ENCODE measurements at regions not wholly inside any gene's neighbourhood (a gene's known extent, or its start where the extent isn't known, plus 50 kb on each side); places are given as distances from the start of the nearest gene placed in this dataset.

- DNase-seq = no peak
These were observed 387.4 kb upstream of the PTBP2 start for GRCh38 chr1:96334236-96334557.

DNA sequence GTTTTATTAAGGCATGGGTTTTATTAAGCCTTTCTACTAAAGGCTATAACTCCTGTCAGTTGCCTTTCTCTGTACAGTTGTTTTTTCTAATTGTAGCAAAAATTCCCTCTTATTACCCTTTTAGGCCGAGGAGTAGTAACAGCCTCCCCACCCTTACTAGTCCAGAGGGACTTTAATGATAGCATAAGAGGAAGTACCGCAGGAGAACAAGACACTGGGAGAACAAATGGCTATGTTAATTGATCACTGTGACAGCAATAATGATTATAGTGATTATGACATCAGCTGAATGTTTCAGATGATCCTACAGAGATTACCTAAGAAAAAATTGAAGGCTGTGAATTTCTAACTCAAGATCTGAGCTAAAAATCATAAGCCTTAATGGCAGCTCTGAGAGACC, 383.0 kb upstream of the PTBP2 start:
- no peak for DNase-seq

DNA sequence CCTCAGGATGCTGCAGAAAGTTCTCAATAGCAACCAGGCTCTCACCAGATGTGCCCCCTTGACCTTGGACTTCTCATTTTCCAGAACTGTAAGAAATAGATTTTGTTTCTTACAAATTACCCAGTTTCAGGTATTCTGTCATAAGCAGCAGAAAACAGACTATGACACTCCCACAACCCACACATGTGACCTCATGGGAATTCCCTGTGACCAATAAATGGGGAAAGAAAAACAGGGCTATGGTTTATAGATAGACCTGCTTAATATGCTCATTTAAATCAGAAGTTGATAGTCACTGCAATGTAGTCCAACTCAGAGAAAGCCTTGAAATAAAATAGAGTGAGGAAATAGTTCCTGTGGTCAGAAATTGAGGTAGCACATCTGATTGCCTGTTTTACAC, 380.9 kb upstream of the PTBP2 start:
- DNase-seq = no peak

DNA sequence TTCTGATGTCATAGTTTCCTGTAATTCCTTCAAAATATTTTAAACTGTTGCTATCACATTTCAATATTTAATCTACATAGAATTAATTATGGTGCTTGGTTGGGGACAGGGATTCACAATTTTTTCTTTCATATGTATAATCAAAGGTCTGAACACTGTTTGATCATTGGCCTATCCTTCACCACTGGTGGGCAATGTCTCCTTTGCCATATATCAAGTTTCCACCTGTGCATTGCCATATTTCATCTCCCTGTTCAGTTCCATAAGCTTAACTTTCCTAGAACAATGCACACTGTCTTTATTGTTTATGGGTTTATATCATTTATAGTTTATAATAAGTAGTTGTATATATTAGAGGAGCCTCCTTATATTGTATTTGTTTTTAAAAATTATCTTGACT, 374.9 kb upstream of the PTBP2 start:
- DNase-seq = no peak

DNA sequence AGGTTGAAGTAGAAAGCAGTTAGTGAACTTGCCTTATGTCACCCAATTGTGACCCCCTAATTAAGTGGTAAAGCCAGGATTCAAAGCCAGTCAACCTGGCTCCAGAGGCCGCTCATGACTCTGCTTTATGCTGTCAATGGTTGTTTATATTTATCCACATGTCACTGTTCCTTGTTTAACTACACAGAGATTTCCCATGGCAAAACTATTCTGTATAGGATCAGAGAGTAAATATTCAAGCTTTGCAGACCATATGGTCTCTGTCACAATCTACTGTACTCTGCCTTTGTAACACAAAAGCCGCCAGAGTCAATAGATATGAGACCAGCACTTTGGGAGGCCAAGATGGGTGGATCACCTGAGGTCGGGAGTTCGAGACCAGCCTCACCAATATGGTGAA, 371.7 kb upstream of the PTBP2 start:
- DNase-seq = no peak

- no peak for DNase-seq
These were observed 368.9 kb upstream of the PTBP2 start for GRCh38 chr1:96352733-96353132.

DNA sequence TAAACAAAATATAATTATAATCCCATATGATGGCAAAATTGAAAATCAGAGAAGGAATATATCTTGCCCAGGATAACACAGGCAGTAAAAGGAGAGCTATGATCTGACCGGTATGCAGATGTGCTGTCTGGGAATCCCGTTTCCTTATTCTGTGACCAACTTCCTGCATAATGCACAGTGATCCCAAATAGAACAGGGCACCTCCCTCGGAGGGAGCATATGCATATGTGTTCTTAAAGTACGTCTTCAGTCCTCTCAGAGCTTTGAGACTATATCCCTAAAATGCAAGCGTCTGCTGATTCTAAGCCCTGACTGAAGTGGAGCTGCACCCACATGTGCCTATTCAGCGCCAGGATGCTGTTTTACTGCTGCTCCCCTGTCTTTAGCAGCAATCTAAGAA, 366.1 kb upstream of the PTBP2 start:
- DNase-seq = no peak

- no peak for DNase-seq
These were observed 365.6 kb upstream of the PTBP2 start for GRCh38 chr1:96355961-96356360.

GRCh38 chr1:96357141-96357765, 364.3 kb upstream of the PTBP2 start:
- DNase-seq = no peak

DNA sequence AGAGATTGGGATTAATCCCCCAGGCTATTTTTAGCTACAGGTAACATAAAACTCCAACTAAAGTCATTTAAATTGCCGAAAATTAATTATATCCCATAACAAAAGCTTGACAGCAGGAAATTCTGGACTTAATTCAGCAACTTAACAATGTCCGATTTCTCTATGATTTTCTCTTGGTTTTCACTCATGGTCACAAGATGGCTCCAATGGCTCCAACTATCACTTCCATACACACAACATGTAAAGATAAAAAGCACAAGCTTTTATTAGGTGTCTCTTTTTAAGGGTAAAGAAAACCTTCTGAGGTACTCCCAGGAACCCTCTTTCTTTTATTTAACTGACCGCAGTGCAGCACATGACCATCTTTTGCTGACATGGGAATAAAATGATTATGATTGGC, 363.5 kb upstream of the PTBP2 start:
- peak; percentile 23 for DNase-seq

GRCh38 chr1:96360036-96360795, 361.4 kb upstream of the PTBP2 start:
- DNase-seq = no peak

GRCh38 chr1:96361271-96361856, 360.2 kb upstream of the PTBP2 start:
- no peak for DNase-seq

DNA sequence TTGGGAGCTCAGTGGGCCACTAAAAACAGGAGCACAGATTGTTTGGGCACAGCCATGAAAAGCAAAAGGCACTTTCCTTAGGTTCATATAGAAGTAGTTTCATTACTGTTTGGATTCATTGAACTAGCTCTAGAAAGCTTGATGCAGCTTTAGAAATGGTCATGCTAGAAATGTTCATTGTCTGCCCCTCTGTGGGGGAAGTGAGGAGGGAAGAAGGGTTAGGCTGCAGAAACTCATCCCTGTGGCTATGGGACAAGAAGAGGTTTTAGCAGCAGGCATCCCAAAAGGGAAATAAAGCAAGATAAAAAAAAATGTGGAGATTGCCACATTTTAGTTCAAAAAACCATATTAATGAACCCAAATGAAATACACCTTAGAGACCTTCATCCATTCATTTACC, 359.6 kb upstream of the PTBP2 start:
- no peak for DNase-seq

GRCh38 chr1:96362623-96363022, 359.0 kb upstream of the PTBP2 start:
- DNase-seq = peak; percentile 56

- DNase-seq = no peak
These were observed 357.8 kb upstream of the PTBP2 start for GRCh38 chr1:96363826-96364225.

DNA sequence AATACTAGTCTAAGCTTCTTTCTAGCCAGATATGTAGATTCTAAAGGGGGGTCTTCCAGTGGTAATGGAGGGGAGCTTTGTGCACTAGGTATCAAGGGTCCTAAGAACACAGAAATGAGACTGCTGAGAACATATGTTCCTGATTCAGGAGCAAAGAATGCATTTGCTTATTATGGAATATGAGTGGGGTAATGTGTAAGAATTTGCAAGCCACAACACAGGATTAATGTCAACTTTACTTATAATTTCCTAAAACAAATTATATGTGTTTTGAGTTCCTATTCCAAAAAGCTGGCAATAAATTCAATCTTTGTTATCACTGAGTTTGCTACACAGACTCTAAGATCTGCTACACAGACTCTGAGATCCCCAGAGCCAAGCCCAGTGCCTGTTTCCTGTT, 357.0 kb upstream of the PTBP2 start:
- DNase-seq = no peak

- DNase-seq = no peak
These were observed 356.5 kb upstream of the PTBP2 start for GRCh38 chr1:96365076-96365475.

DNA sequence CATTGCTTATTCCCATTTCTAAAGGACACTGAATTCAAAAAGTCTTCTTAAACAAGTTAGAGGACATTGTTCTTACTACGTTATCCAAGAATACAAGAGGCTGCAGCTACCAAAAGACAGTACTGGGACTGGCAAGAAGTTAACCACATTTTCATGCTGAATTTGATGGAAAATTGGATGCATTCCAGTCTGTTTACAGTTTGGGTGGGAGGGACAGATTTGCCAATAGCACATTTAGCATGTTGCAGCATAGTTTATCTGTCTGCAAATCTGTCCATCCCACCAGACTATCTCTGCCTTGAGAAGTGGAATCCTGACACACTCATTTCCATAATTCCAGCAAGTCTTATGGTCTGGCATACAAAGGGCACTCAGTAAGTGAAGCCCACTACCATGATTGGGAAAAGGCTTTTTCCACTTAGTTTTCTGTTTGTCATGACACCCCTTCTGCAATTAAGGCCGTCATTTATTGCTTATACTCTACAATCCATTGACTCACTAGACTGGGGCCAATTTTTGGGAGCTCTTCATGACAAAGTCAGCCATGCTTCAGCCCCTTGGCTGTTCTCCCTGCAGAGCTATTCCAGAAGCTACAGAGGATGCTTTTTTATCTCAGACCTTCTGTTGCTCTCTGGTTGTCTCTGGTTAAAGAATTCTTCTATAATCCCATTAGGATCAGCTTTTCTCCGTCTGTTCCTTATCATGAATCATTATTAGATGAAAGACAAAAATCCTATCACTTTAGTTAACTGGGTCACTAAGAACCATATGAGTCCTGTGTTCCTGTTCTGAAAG, 355.8 kb upstream of the PTBP2 start:
- no peak for DNase-seq

- DNase-seq = no peak
These were observed 355.1 kb upstream of the PTBP2 start for GRCh38 chr1:96366516-96366915.

DNA sequence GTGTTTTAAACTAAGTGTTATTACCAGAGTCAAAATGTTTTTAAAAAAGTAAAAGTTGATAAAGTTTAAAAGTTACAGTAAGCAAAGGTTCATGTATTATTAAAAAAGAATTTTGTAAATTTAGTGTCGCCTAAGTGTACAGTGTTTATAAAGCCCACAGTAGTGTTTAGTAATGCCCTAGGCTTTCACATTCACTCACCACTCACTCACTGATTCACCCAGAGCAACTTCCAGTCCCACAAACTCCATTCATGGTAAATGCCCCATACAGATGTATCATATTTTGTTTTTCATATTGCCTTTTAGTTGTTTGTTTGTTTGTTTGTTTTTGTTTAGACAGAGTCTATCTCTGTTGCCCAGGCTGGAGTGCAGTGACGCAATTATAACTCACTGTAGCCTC, 353.8 kb upstream of the PTBP2 start:
- no peak for DNase-seq

DNA sequence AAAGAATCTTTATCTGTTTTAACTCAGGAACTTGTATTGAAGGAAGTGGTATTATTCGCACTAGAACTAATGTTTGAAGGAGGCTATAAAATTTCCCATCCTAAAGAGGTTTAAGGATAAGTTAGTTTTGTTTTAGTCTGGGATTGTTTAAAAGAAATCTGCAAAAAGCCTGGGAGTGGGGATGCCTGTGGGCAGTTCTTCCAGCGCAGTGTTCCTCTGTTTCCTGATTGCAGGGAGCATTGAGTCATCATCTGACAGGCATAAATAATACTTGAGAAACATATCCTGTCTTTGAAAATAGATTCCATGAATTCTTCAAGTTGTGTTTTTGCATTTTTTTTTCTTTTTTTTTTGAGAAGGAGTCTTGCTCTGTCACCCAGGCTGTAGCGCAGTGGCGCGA, 350.8 kb upstream of the PTBP2 start:
- no peak for DNase-seq

DNA sequence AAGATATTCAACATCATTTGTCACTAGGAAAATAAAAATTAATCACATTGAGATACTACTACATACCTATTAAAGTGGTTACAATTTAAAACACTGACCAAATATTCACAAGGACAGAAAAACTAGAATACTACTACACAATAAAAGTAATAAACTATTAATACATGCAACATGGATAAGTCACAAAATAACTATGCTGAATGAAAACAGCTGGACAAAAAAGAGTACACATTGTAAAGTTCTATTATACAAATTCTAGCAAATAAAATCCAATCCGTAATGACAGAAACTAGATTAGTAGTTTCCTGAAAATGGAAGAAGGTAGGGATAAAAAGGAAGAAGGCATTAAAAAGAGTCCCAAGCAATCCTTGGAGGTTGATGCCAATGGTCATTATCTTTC, 348.7 kb upstream of the PTBP2 start:
- DNase-seq = no peak

- no peak for DNase-seq
These were observed 347.4 kb upstream of the PTBP2 start for GRCh38 chr1:96374076-96374762.
